GM12878 (cell line): ENCODE measurements at regions not wholly inside any gene's neighbourhood (a gene's known extent, or its start where the extent isn't known, plus 50 kb on each side); places are given as distances from the start of the nearest gene placed in this dataset.

Experiments used
- MXI1 ChIP-seq: fragments of 150-350 bp; IDR thresholded peaks from 2 replicates; pipeline ENCODE4 v1.6.1; 2011; ENCODE audit warnings: low read depth, mild to moderate bottlenecking, inconsistent platforms, low read length, improper control_type of control experiment
- RUNX3 ChIP-seq: IDR thresholded peaks from 2 replicates; pipeline ENCODE4 v1.6.1; 2012; ENCODE audit warnings: low read length, inconsistent platforms
- TAF1 ChIP-seq: IDR thresholded peaks from 2 replicates; pipeline ENCODE4 v1.6.1; 2011; ENCODE audit warnings: mild to moderate bottlenecking, low read depth, low read length, borderline replicate concordance
- TF ChIP-seq, protein P1 (sequence below): IDR thresholded peaks from 2 replicates; pipeline ENCODE4 v1.6.1; 2012; ENCODE audit warnings: improper control_type of control experiment, low read depth, low read length; ENCODE audit not compliant: insufficient replicate concordance
- TF ChIP-seq, protein P2 (sequence below): fragments of 450-650 bp; formaldehyde crosslinking; IDR thresholded peaks from 2 replicates; pipeline ENCODE4 v1.4.0; 2020; ENCODE audit warnings: mild to moderate bottlenecking, moderate library complexity
- TF ChIP-seq, protein P3 (sequence below), 3 experiments: IDR thresholded peaks in 2 of 3; conservative IDR thresholded peaks in 1 of 3; 2 replicates each; pipeline ENCODE4 v1.5.1; 2011; ENCODE audit warnings: low read depth in 3 of 3, low read length in 3 of 3, mild to moderate bottlenecking in 3 of 3, control low read depth in 2 of 3, moderate library complexity in 2 of 3, inconsistent platforms in 1 of 3, mixed read lengths in 1 of 3; ENCODE audit not compliant: control insufficient read depth in 2 of 3, insufficient read depth in 1 of 3; ENCODE audit errors: extremely low read depth in 1 of 3
- TF ChIP-seq, protein P4 (sequence below): IDR thresholded peaks from 2 replicates; pipeline ENCODE4 v1.6.1; 2012; ENCODE audit warnings: low read depth, low read length, improper control_type of control experiment

DNA sequence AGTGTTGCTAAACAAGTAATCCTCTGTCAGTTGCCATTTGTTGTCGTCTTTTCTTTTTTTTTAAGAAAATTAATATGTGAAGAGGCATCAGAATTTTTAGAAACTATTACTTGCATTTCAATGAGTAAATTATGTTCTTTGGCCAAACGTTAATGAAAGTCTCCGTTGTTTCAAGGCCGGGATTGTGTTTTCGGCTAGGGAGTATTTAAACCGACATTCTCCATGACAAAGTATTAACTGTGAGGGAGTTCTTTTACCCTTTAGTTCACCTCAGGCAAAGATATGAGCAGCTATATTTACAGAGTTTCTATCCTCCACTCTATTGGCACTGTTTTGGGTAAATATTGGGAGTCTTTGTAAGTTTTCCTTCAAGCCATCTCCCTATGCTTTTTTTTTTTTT, 668.9 kb downstream of the METTL15 start (continued):
- TF ChIP-seq, protein P1, sequence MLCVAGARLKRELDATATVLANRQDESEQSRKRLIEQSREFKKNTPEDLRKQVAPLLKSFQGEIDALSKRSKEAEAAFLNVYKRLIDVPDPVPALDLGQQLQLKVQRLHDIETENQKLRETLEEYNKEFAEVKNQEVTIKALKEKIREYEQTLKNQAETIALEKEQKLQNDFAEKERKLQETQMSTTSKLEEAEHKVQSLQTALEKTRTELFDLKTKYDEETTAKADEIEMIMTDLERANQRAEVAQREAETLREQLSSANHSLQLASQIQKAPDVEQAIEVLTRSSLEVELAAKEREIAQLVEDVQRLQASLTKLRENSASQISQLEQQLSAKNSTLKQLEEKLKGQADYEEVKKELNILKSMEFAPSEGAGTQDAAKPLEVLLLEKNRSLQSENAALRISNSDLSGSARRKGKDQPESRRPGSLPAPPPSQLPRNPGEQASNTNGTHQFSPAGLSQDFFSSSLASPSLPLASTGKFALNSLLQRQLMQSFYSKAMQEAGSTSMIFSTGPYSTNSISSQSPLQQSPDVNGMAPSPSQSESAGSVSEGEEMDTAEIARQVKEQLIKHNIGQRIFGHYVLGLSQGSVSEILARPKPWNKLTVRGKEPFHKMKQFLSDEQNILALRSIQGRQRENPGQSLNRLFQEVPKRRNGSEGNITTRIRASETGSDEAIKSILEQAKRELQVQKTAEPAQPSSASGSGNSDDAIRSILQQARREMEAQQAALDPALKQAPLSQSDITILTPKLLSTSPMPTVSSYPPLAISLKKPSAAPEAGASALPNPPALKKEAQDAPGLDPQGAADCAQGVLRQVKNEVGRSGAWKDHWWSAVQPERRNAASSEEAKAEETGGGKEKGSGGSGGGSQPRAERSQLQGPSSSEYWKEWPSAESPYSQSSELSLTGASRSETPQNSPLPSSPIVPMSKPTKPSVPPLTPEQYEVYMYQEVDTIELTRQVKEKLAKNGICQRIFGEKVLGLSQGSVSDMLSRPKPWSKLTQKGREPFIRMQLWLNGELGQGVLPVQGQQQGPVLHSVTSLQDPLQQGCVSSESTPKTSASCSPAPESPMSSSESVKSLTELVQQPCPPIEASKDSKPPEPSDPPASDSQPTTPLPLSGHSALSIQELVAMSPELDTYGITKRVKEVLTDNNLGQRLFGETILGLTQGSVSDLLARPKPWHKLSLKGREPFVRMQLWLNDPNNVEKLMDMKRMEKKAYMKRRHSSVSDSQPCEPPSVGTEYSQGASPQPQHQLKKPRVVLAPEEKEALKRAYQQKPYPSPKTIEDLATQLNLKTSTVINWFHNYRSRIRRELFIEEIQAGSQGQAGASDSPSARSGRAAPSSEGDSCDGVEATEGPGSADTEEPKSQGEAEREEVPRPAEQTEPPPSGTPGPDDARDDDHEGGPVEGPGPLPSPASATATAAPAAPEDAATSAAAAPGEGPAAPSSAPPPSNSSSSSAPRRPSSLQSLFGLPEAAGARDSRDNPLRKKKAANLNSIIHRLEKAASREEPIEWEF = no peak
- TF ChIP-seq, protein P2, sequence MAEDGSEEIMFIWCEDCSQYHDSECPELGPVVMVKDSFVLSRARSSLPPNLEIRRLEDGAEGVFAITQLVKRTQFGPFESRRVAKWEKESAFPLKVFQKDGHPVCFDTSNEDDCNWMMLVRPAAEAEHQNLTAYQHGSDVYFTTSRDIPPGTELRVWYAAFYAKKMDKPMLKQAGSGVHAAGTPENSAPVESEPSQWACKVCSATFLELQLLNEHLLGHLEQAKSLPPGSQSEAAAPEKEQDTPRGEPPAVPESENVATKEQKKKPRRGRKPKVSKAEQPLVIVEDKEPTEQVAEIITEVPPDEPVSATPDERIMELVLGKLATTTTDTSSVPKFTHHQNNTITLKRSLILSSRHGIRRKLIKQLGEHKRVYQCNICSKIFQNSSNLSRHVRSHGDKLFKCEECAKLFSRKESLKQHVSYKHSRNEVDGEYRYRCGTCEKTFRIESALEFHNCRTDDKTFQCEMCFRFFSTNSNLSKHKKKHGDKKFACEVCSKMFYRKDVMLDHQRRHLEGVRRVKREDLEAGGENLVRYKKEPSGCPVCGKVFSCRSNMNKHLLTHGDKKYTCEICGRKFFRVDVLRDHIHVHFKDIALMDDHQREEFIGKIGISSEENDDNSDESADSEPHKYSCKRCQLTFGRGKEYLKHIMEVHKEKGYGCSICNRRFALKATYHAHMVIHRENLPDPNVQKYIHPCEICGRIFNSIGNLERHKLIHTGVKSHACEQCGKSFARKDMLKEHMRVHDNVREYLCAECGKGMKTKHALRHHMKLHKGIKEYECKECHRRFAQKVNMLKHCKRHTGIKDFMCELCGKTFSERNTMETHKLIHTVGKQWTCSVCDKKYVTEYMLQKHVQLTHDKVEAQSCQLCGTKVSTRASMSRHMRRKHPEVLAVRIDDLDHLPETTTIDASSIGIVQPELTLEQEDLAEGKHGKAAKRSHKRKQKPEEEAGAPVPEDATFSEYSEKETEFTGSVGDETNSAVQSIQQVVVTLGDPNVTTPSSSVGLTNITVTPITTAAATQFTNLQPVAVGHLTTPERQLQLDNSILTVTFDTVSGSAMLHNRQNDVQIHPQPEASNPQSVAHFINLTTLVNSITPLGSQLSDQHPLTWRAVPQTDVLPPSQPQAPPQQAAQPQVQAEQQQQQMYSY (CRISPR knock-in tag) = no peak
- TF ChIP-seq TAF1 = no peak
- TF ChIP-seq RUNX3 = no peak
- TF ChIP-seq, protein P3, sequence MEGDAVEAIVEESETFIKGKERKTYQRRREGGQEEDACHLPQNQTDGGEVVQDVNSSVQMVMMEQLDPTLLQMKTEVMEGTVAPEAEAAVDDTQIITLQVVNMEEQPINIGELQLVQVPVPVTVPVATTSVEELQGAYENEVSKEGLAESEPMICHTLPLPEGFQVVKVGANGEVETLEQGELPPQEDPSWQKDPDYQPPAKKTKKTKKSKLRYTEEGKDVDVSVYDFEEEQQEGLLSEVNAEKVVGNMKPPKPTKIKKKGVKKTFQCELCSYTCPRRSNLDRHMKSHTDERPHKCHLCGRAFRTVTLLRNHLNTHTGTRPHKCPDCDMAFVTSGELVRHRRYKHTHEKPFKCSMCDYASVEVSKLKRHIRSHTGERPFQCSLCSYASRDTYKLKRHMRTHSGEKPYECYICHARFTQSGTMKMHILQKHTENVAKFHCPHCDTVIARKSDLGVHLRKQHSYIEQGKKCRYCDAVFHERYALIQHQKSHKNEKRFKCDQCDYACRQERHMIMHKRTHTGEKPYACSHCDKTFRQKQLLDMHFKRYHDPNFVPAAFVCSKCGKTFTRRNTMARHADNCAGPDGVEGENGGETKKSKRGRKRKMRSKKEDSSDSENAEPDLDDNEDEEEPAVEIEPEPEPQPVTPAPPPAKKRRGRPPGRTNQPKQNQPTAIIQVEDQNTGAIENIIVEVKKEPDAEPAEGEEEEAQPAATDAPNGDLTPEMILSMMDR (IDR thresholded peaks at IDR 0.05 in 2 of 3, conservative IDR thresholded peaks at IDR 0.05 in 1 of 3; ENCODE audit: control insufficient read depth in 2 of 3, extremely low read depth in 1 of 3, insufficient read depth in 1 of 3, low read depth in 3 of 3, low read length in 3 of 3) = no peak
- no peak for TF ChIP-seq MXI1
- TF ChIP-seq, protein P4, sequence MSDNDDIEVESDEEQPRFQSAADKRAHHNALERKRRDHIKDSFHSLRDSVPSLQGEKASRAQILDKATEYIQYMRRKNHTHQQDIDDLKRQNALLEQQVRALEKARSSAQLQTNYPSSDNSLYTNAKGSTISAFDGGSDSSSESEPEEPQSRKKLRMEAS = no peak
